ENCODE measurements at regions not wholly inside any gene's neighbourhood (a gene's known extent, or its start where the extent isn't known, plus 50 kb on each side); places are given as distances from the start of the nearest gene placed in this dataset.

GRCh38 chr11:127618721-127619120 is 618.2 kb upstream of the KIRREL3 start:
- Mint-ChIP-seq H3K36me3 (peaks cover 2% of the 10 kb centered on the region), H3K27ac (no peak overlapping the region), H3K4me3 (no peak overlapping the region), H3K4me1 (no peaks in the 10 kb centered on the region), H3K9me3 (peaks cover 6% of the 10 kb centered on the region), H3K27me3 (no peaks in the 10 kb centered on the region)

- Mint-ChIP-seq H3K27ac (no peak overlapping the region), H3K9me3 (peaks cover 6% of the 10 kb centered on the region), H3K27me3 (no peaks in the 10 kb centered on the region), H3K4me1 (no peaks in the 10 kb centered on the region), H3K4me3 (no peak overlapping the region), H3K36me3 (peaks cover 2% of the 10 kb centered on the region)
These were observed 615.6 kb upstream of the KIRREL3 start for GRCh38 chr11:127616158-127616557.

GRCh38 chr11:127612607-127613006 is 612.0 kb upstream of the KIRREL3 start:
- Mint-ChIP-seq H3K36me3 (no peaks in the 10 kb centered on the region), H3K9me3 (no peaks in the 10 kb centered on the region), H3K4me1 (no peaks in the 10 kb centered on the region), H3K27me3 (no peaks in the 10 kb centered on the region), H3K4me3 (no peak overlapping the region), H3K27ac (no peak overlapping the region)

GRCh38 chr11:127609025-127609773 is 608.6 kb upstream of the KIRREL3 start:
- H3K27ac Mint-ChIP-seq: no peak overlapping the region
- no peaks in the 10 kb centered on the region for H3K4me1 Mint-ChIP-seq
- no peaks in the 10 kb centered on the region for H3K27me3 Mint-ChIP-seq
- no peaks in the 10 kb centered on the region for H3K36me3 Mint-ChIP-seq
- no peak overlapping the region for H3K4me3 Mint-ChIP-seq
- no peaks in the 10 kb centered on the region for H3K9me3 Mint-ChIP-seq

GRCh38 chr11:127607487-127608085 is 607.0 kb upstream of the KIRREL3 start:
- Mint-ChIP-seq H3K4me1 (no peaks in the 10 kb centered on the region), H3K4me3 (no peak overlapping the region), H3K9me3 (no peaks in the 10 kb centered on the region), H3K27me3 (no peaks in the 10 kb centered on the region), H3K27ac (no peak overlapping the region), H3K36me3 (no peaks in the 10 kb centered on the region)

- H3K36me3 Mint-ChIP-seq: no peaks in the 10 kb centered on the region
These were observed 601.0 kb upstream of the KIRREL3 start for GRCh38 chr11:127601578-127601977.

GRCh38 chr11:127600674-127601073 is 600.1 kb upstream of the KIRREL3 start:
- no peak overlapping the region for H3K27ac Mint-ChIP-seq
- H3K4me1 Mint-ChIP-seq: no peaks in the 10 kb centered on the region
- no peaks in the 10 kb centered on the region for H3K27me3 Mint-ChIP-seq
- H3K9me3 Mint-ChIP-seq: no peaks in the 10 kb centered on the region
- no peak overlapping the region for H3K4me3 Mint-ChIP-seq
- H3K36me3 Mint-ChIP-seq: no peaks in the 10 kb centered on the region

More at GRCh38 chr11:127601578-127601977, 601.0 kb upstream of the KIRREL3 start:
- H3K27ac Mint-ChIP-seq: no peak overlapping the region
- H3K4me3 Mint-ChIP-seq: no peak overlapping the region
- H3K27me3 Mint-ChIP-seq: no peaks in the 10 kb centered on the region
- no peaks in the 10 kb centered on the region for H3K4me1 Mint-ChIP-seq
- H3K9me3 Mint-ChIP-seq: no peaks in the 10 kb centered on the region

- Mint-ChIP-seq H3K9me3 (no peaks in the 10 kb centered on the region), H3K4me3 (no peak overlapping the region), H3K4me1 (no peaks in the 10 kb centered on the region), H3K36me3 (no peaks in the 10 kb centered on the region), H3K27me3 (no peaks in the 10 kb centered on the region), H3K27ac (no peak overlapping the region)
These were observed 597.9 kb upstream of the KIRREL3 start for GRCh38 chr11:127598476-127598875.

- Mint-ChIP-seq H3K9me3 (no peaks in the 10 kb centered on the region), H3K4me1 (no peaks in the 10 kb centered on the region), H3K36me3 (no peaks in the 10 kb centered on the region), H3K27ac (no peak overlapping the region), H3K27me3 (no peaks in the 10 kb centered on the region), H3K4me3 (no peak overlapping the region)
These were observed 595.9 kb upstream of the KIRREL3 start for GRCh38 chr11:127596433-127596832.

GRCh38 chr11:127592371-127592770 is 591.8 kb upstream of the KIRREL3 start:
- H3K4me1 Mint-ChIP-seq: no peaks in the 10 kb centered on the region
- no peak overlapping the region for H3K4me3 Mint-ChIP-seq
- H3K9me3 Mint-ChIP-seq: no peaks in the 10 kb centered on the region
- H3K27me3 Mint-ChIP-seq: peaks cover 2% of the 10 kb centered on the region
- no peaks in the 10 kb centered on the region for H3K36me3 Mint-ChIP-seq
- H3K27ac Mint-ChIP-seq: no peak overlapping the region

GRCh38 chr11:127590314-127590713 is 589.7 kb upstream of the KIRREL3 start:
- no peaks in the 10 kb centered on the region for H3K36me3 Mint-ChIP-seq
- H3K4me1 Mint-ChIP-seq: no peaks in the 10 kb centered on the region
- H3K27me3 Mint-ChIP-seq: peaks cover 2% of the 10 kb centered on the region
- H3K27ac Mint-ChIP-seq: no peak overlapping the region
- no peak overlapping the region for H3K4me3 Mint-ChIP-seq
- no peaks in the 10 kb centered on the region for H3K9me3 Mint-ChIP-seq

- H3K36me3 Mint-ChIP-seq: no peaks in the 10 kb centered on the region
- H3K9me3 Mint-ChIP-seq: no peaks in the 10 kb centered on the region
- no peak overlapping the region for H3K4me3 Mint-ChIP-seq
- peaks cover 2% of the 10 kb centered on the region for H3K27me3 Mint-ChIP-seq
- no peaks in the 10 kb centered on the region for H3K4me1 Mint-ChIP-seq
- H3K27ac Mint-ChIP-seq: no peak overlapping the region
These were observed 587.9 kb upstream of the KIRREL3 start for GRCh38 chr11:127588431-127588830.

- H3K9me3 Mint-ChIP-seq: no peaks in the 10 kb centered on the region
- no peak overlapping the region for H3K4me3 Mint-ChIP-seq
- H3K4me1 Mint-ChIP-seq: no peaks in the 10 kb centered on the region
- no peak overlapping the region for H3K27ac Mint-ChIP-seq
- H3K36me3 Mint-ChIP-seq: no peaks in the 10 kb centered on the region
- peaks cover 2% of the 10 kb centered on the region for H3K27me3 Mint-ChIP-seq
These were observed 586.9 kb upstream of the KIRREL3 start for GRCh38 chr11:127587511-127587910.

- H3K27me3 Mint-ChIP-seq: no peaks in the 10 kb centered on the region
- no peak overlapping the region for H3K4me3 Mint-ChIP-seq
- no peaks in the 10 kb centered on the region for H3K4me1 Mint-ChIP-seq
- no peaks in the 10 kb centered on the region for H3K36me3 Mint-ChIP-seq
- no peak overlapping the region for H3K27ac Mint-ChIP-seq
- peaks cover 6% of the 10 kb centered on the region for H3K9me3 Mint-ChIP-seq
These were observed 575.6 kb upstream of the KIRREL3 start for GRCh38 chr11:127576210-127576609.

GRCh38 chr11:127574478-127574877 is 573.9 kb upstream of the KIRREL3 start:
- Mint-ChIP-seq H3K27me3 (no peaks in the 10 kb centered on the region), H3K4me3 (no peak overlapping the region), H3K27ac (no peak overlapping the region), H3K9me3 (peaks cover 6% of the 10 kb centered on the region), H3K4me1 (no peaks in the 10 kb centered on the region), H3K36me3 (no peaks in the 10 kb centered on the region)

GRCh38 chr11:127568891-127569290 is 568.3 kb upstream of the KIRREL3 start:
- Mint-ChIP-seq H3K4me3 (no peak overlapping the region), H3K27ac (no peak overlapping the region), H3K27me3 (peaks cover 1% of the 10 kb centered on the region), H3K9me3 (peaks cover 6% of the 10 kb centered on the region), H3K4me1 (no peaks in the 10 kb centered on the region), H3K36me3 (no peaks in the 10 kb centered on the region)

Measured in activated naive CD4-positive, alpha-beta T cell treated with anti-CD3 and anti-CD28 coated beads, Interleukin-2, amount 50 U/mL, for 24 hours (primary cell).